ENCODE measurements at regions not wholly inside any gene's neighbourhood (a gene's known extent, or its start where the extent isn't known, plus 50 kb on each side); places are given as distances from the start of the nearest gene placed in this dataset.
A peak's percentile ranks its signal among the peaks of the same experiment; 100 is the strongest.

DNA sequence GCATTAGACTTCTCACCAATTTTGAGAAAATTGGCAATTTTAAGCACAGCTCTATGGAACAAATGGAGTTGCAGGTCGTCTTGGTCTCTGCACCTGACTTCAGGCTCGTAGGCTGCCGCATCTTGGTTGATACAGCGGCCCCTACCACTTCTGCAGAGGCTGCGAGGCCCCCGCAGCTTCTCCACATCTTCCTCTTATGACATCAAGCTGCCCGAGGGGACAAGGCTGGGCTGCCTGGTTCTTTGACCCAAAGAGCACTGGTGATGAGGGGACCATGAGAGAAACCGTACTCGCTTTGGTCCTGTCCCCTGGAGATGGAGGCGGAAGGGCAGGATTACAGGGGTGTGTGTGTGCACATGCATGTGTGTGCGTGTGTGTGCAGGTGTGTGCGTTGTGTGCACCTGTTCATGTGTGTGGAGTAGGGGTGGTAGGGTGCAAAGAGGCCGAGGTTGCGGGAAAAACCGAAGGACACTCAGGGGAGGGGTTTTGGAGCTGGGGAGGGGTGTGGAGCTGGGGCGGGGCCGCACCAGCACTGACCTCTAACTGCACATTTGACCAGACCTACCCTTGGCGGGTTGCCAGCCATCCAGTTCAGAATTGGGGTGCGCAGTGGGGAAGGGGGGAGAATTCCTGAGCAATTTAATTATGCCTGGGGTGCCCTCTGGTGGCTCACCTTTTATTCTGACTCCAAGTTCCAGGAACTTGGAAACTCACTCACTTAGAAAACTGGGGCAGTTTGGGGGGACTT lies 65.1 kb upstream of the ARHGEF7 start:
- intact Hi-C loops (cut with micrococcal nuclease; ENCODE audit: unreplicated experiment), result loop anchor here (1.0 kb wide), 2 partner anchors 106 to 135 kb away; partner anchors contain the start of gene ANKRD10
- H3K9me3 Mint-ChIP-seq (ENCODE audit: unreplicated experiment), result no peaks in the 10 kb centered on the region
- peaks cover 10% of the 10 kb centered on the region for H3K27me3 Mint-ChIP-seq (ENCODE audit: insufficient read depth, unreplicated experiment)
- no peaks in the 10 kb centered on the region for H3K9me3 ChIP-seq
- peak in 1 of 2 experiments; percentile 35 for DNase-seq
- no peaks in the 10 kb centered on the region for H3K36me3 Mint-ChIP-seq (ENCODE audit: insufficient read depth, unreplicated experiment)
- H3K4me3 ChIP-seq (ENCODE audit: low read depth, low read length), result no peak overlapping the region
- ChIA-PET POLR2A (no interaction called here), CTCF (interaction anchor here (0.6 kb wide), 1 partner anchor 429 kb away, joined by 3 read pairs; no protein-coding TSS in a partner anchor)
- H3K4me1 Mint-ChIP-seq (ENCODE audit: low read depth, unreplicated experiment), result no peaks in the 10 kb centered on the region
- TF ChIP-seq, protein P1, sequence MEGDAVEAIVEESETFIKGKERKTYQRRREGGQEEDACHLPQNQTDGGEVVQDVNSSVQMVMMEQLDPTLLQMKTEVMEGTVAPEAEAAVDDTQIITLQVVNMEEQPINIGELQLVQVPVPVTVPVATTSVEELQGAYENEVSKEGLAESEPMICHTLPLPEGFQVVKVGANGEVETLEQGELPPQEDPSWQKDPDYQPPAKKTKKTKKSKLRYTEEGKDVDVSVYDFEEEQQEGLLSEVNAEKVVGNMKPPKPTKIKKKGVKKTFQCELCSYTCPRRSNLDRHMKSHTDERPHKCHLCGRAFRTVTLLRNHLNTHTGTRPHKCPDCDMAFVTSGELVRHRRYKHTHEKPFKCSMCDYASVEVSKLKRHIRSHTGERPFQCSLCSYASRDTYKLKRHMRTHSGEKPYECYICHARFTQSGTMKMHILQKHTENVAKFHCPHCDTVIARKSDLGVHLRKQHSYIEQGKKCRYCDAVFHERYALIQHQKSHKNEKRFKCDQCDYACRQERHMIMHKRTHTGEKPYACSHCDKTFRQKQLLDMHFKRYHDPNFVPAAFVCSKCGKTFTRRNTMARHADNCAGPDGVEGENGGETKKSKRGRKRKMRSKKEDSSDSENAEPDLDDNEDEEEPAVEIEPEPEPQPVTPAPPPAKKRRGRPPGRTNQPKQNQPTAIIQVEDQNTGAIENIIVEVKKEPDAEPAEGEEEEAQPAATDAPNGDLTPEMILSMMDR (IDR thresholded peaks at IDR 0.05; ENCODE audit: insufficient read depth in 1 of 2, low read depth in 1 of 2, low read length in 1 of 2, severe bottlenecking in 1 of 2, unreplicated experiment in 1 of 2), result peak; percentile 53 to 56
- no peak overlapping the region for H3K4me3 Mint-ChIP-seq (ENCODE audit: unreplicated experiment)
- H3K36me3 ChIP-seq (ENCODE audit: control insufficient read depth, insufficient read depth, low read length), result no peaks in the 10 kb centered on the region
- no TSS peak for BruUV-seq (replicated peaks)
- H3K4me1 ChIP-seq, result no peaks in the 10 kb centered on the region
- H3K27ac Mint-ChIP-seq (ENCODE audit: unreplicated experiment), result no peak overlapping the region
- no peaks in the 10 kb centered on the region; the same call in 1 of the 2 replicates for H3K27me3 ChIP-seq (replicated peaks; ENCODE audit: control insufficient read depth, insufficient read depth, low read length)

DNA sequence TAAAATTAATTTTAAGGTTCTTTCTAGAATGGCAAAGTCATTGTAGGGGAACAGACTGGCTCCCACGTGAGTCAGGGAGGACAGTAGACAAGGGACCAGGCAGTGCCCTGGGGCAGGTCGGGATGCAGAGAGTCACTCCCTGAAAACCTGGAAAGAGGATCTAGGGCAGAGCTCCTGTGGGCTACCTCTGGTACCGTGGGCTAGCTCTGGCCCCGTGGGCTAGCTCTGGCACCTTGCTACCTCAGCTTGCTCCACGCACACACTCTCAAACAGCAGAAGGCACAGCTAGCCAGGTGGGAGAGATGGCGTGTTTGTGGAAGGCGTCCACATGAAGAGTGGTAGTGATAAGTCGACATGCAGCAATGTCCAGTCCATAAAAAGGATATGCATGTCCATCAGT lies 66.7 kb upstream of the ARHGEF7 start:
- Mint-ChIP-seq H3K27me3 (ENCODE audit: insufficient read depth, unreplicated experiment) (no peaks in the 10 kb centered on the region), H3K36me3 (ENCODE audit: insufficient read depth, unreplicated experiment) (no peaks in the 10 kb centered on the region), H3K27ac (ENCODE audit: unreplicated experiment) (no peak overlapping the region), H3K4me1 (ENCODE audit: low read depth, unreplicated experiment) (no peaks in the 10 kb centered on the region), H3K9me3 (ENCODE audit: unreplicated experiment) (no peaks in the 10 kb centered on the region), H3K4me3 (ENCODE audit: unreplicated experiment) (no peak overlapping the region)
- Histone ChIP-seq H3K4me3 (ENCODE audit: low read depth, low read length) (no peak overlapping the region), H3K4me1 (no peaks in the 10 kb centered on the region), H3K27me3 (replicated peaks; ENCODE audit: control insufficient read depth, insufficient read depth, low read length) (no peaks in the 10 kb centered on the region; the same call in 1 of the 2 replicates), H3K36me3 (ENCODE audit: control insufficient read depth, insufficient read depth, low read length) (no peaks in the 10 kb centered on the region), H3K9me3 (no peaks in the 10 kb centered on the region)
- ChIA-PET CTCF (interaction anchor here (0.9 to 1.2 kb wide), 2 partner anchors 103 to 133 kb away, joined by 3 to 6 read pairs; no protein-coding TSS in a partner anchor), POLR2A (no interaction called here)
- no TSS peak for BruUV-seq (replicated peaks)
- TF ChIP-seq, protein P1 (IDR thresholded peaks at IDR 0.05; ENCODE audit: insufficient read depth in 1 of 2, low read depth in 1 of 2, low read length in 1 of 2, severe bottlenecking in 1 of 2, unreplicated experiment in 1 of 2), result no peak
- DNase-seq, result no peak
- intact Hi-C loops (cut with micrococcal nuclease; ENCODE audit: unreplicated experiment), result no loop called here

DNA sequence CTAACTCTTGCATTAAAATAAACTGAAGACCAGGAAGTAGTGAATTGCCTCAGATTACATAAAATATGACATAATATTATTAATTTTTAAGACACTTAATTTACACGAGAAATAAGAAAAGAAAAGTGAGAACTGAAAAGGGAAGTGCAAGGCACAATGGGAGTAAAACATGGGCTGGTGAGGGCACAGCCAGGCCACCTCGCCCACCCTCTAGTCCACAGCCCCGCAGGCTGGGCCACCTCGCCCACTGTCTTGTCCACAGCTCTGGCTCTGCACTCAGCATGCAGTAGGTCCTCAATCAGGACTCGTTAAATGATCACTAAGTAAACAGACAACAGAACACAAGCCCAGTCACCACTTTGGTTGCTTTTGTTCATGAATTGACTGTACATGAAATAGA lies 67.8 kb upstream of the ARHGEF7 start:
- Histone ChIP-seq H3K9me3 (no peaks in the 10 kb centered on the region), H3K4me3 (ENCODE audit: low read depth, low read length) (no peak overlapping the region), H3K4me1 (no peaks in the 10 kb centered on the region), H3K36me3 (ENCODE audit: control insufficient read depth, insufficient read depth, low read length) (no peaks in the 10 kb centered on the region), H3K27me3 (replicated peaks; ENCODE audit: control insufficient read depth, insufficient read depth, low read length) (no peaks in the 10 kb centered on the region; the same call in 1 of the 2 replicates)
- H3K27me3 Mint-ChIP-seq (ENCODE audit: insufficient read depth, unreplicated experiment), result no peaks in the 10 kb centered on the region
- H3K4me3 Mint-ChIP-seq (ENCODE audit: unreplicated experiment), result no peak overlapping the region
- ChIA-PET POLR2A (no interaction called here), CTCF (no interaction called here)
- intact Hi-C loops (cut with micrococcal nuclease; ENCODE audit: unreplicated experiment), result no loop called here
- no peaks in the 10 kb centered on the region for H3K36me3 Mint-ChIP-seq (ENCODE audit: insufficient read depth, unreplicated experiment)
- no peak overlapping the region for H3K27ac Mint-ChIP-seq (ENCODE audit: unreplicated experiment)
- DNase-seq, result no peak
- no peaks in the 10 kb centered on the region for H3K4me1 Mint-ChIP-seq (ENCODE audit: low read depth, unreplicated experiment)
- no TSS peak for BruUV-seq (replicated peaks)
- H3K9me3 Mint-ChIP-seq (ENCODE audit: unreplicated experiment), result no peaks in the 10 kb centered on the region
- TF ChIP-seq, protein P1 (IDR thresholded peaks at IDR 0.05; ENCODE audit: insufficient read depth in 1 of 2, low read depth in 1 of 2, low read length in 1 of 2, severe bottlenecking in 1 of 2, unreplicated experiment in 1 of 2), result no peak

Data from Caco-2 (cell line).